DMS153 treated with DMSO at 0.1 percent for 48 hours (cell line): ENCODE measurements at regions not wholly inside any gene's neighbourhood (a gene's known extent, or its start where the extent isn't known, plus 50 kb on each side); places are given as distances from the start of the nearest gene placed in this dataset.
"Not testable (repeated sequence)": the region's sequence is repeated elsewhere in the genome, so short reads cannot be mapped to it uniquely, and the experiment has no call there.

Experiments
- DNase-seq: peaks from one replicate; lab custom pipeline; 2025; ENCODE audit not compliant: unreplicated experiment; lab: John Stamatoyannopoulos, UW

- DNase-seq: no peak
These were observed 202.4 kb upstream of the GADL1 start for GRCh38 chr3:31096661-31097395.

- DNase-seq: no peak
These were observed 206.1 kb upstream of the GADL1 start for GRCh38 chr3:31100519-31100918.

- not testable (repeated sequence) for DNase-seq
These were observed 206.8 kb upstream of the GADL1 start for GRCh38 chr3:31101285-31101684.

GRCh38 chr3:31102196-31102879 is 207.9 kb upstream of the GADL1 start:
- DNase-seq: no peak

- no peak for DNase-seq
These were observed 208.7 kb upstream of the GADL1 start for GRCh38 chr3:31103181-31103580.

GRCh38 chr3:31103623-31104180 is 209.2 kb upstream of the GADL1 start:
- no peak for DNase-seq

GRCh38 chr3:31105011-31105410 is 210.6 kb upstream of the GADL1 start:
- no peak for DNase-seq

- no peak for DNase-seq
These were observed 211.1 kb upstream of the GADL1 start for GRCh38 chr3:31105438-31106077.

GRCh38 chr3:31106204-31106603 is 211.7 kb upstream of the GADL1 start:
- DNase-seq: no peak

- no peak for DNase-seq
These were observed 212.5 kb upstream of the GADL1 start for GRCh38 chr3:31106912-31107311.

GRCh38 chr3:31114929-31115283 is 220.4 kb upstream of the GADL1 start:
- DNase-seq: no peak

GRCh38 chr3:31115531-31115930 is 221.1 kb upstream of the GADL1 start:
- not testable (repeated sequence) for DNase-seq

- DNase-seq: no peak
These were observed 222.2 kb upstream of the GADL1 start for GRCh38 chr3:31116651-31117050.

GRCh38 chr3:31117854-31118253 is 223.4 kb upstream of the GADL1 start:
- no peak for DNase-seq

GRCh38 chr3:31124373-31124772 is 229.9 kb upstream of the GADL1 start:
- no peak for DNase-seq

- DNase-seq: no peak
These were observed 231.1 kb upstream of the GADL1 start for GRCh38 chr3:31125413-31126020.

- no peak for DNase-seq
These were observed 234.8 kb upstream of the GADL1 start for GRCh38 chr3:31129241-31129640.

GRCh38 chr3:31132132-31132769 is 237.8 kb upstream of the GADL1 start:
- no peak for DNase-seq

- no peak for DNase-seq
These were observed 239.1 kb upstream of the GADL1 start for GRCh38 chr3:31133541-31133940.

GRCh38 chr3:31135546-31135945 is 241.1 kb upstream of the GADL1 start:
- DNase-seq: no peak
